UCSD-AML1 (cell line): ENCODE measurements at regions not wholly inside any gene's neighbourhood (a gene's known extent, or its start where the extent isn't known, plus 50 kb on each side); places are given as distances from the start of the nearest gene placed in this dataset.

Source experiments
- DNase-seq: peaks from one replicate; lab custom pipeline; 2025; ENCODE audit not compliant: unreplicated experiment; lab: John Stamatoyannopoulos, UW

DNA sequence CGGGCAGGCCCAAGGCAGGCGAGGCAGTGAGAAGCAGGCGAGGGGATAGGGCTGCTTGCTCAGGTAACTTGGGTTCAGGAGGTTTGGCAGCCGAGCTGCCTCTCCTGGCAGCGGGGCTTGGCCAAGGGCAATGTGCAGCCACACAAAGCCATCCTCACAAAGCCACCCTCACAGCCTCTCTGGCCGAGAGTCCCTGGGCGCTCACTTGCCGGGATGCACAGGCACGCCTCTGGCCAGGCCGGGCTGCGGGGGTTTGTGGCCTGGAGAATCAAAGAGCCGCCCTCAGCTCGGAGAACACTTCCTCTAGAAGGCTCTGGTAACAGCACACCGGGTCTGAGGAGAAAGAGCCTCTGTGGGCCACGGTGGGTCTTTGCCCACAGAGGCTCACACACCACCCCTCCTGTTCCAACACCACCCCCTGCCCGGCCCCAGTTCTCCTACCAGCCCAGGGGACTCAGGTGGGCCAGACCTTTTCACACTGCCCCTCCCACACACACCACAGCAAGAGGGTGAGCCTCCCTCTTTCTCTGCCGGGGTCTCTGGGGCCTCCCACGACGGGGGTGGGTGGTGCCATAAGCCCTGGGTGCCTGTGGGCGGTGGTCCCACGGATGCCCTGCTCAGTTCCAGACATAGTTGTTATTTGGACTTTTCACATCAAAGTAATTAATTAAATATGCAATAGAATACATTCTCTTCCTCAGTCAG, 186.9 kb downstream of the ZFP36L2 start:
- no peak for DNase-seq

DNA sequence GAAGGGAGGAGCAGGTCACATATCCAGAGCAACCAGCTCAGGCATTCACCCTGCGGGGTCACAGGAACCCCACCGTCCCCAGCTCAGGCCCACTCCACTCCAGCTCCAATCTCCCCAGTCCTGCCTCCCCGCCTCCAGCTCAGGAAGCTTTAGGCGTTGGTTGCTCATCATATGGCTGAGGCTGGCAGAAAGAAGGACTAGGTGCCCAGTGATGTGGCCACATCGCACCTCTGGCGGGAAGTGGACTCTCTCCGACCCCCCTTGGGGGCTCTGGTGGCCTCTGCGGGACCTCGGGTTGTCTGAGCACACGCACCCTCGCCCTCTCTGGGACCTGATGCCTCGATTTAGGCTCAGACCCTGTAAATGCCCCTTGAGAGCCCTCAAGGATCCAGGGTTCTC, 187.7 kb downstream of the ZFP36L2 start:
- no peak for DNase-seq

DNA sequence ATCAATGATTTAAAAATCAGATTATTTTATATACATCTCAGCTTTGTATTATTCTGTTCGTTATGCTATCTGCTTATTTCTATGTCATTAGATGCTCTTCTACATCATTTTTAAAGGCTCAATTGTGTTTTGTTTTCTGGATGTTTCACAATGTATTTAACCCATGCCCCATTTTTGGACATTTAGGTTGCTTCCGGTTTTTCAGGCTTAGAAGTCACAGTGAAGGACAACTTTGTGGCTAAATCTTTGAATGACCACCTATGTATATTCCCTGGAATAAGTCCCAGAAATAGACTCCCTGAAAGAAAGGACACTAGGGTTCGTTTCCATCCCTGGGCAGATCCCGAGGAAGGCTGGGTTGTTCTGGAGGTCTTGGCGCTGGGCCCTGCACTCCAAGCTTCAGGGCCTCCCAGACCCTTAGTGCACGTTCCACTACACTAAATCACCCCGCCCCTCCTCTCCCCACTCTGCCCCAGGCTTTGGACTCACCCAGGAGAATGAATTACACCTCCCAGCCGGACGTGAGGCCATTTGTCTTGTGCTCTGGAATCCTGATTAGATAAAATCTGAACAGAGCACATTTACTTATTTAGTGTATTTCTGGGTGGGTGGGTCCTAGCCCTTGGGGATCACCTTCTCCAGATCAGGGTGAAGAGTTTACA, 188.2 kb downstream of the ZFP36L2 start:
- no peak for DNase-seq

DNA sequence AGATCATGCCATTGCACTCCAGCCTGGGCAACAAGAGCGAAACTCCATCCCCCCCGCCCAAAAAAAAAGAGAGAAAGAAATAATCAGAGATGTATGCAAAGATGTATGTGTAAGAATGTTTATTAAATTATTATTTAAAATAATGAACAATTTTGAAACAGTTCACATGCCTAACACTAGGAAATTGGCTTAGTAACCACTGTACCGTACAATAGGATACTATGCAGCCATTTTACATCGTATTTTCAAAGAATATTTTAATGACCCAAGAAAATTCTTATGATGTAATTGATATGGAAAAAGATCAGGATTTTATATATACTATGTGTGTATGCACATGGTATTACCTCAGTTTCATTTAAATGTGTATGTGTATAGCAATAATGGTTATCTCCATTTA, 190.5 kb downstream of the ZFP36L2 start:
- no peak for DNase-seq

DNA sequence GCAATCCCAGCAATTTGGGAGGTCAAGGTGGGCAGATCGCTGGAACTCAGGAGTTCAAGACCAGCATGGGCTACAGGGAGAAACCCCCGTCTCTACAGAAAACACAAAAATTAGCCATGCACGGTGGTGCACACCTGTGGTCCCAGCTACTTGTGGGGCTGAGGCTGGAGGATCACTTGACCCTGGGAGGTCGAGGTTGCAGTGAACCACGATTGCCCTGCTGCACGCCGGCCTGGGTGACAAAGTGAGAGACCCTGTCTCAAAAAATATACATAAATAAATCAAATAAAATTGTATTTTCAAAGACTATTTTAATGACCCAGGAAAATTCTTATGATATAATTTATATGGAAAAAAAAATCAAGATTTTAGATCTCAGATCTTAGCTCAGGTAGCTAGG, 191.5 kb downstream of the ZFP36L2 start:
- DNase-seq = no peak

DNA sequence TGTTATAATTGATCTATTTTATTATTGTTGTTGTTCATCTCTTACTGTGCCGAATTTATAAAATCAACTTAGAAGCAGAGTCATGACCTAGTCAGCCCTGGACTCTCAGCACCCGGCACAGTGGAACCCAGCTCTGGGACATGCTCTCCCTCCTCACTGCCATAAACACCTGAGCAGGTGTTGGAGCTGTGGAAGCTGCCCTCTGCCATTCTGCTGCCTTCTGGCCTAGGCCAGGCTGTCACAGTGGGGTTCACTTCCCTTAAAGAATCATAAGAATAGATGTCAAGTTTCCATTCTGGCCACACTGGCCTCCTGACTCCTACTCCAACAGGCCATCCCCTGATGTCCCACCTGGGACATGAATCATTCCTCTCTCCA, 192.2 kb downstream of the ZFP36L2 start:
- no peak for DNase-seq

DNA sequence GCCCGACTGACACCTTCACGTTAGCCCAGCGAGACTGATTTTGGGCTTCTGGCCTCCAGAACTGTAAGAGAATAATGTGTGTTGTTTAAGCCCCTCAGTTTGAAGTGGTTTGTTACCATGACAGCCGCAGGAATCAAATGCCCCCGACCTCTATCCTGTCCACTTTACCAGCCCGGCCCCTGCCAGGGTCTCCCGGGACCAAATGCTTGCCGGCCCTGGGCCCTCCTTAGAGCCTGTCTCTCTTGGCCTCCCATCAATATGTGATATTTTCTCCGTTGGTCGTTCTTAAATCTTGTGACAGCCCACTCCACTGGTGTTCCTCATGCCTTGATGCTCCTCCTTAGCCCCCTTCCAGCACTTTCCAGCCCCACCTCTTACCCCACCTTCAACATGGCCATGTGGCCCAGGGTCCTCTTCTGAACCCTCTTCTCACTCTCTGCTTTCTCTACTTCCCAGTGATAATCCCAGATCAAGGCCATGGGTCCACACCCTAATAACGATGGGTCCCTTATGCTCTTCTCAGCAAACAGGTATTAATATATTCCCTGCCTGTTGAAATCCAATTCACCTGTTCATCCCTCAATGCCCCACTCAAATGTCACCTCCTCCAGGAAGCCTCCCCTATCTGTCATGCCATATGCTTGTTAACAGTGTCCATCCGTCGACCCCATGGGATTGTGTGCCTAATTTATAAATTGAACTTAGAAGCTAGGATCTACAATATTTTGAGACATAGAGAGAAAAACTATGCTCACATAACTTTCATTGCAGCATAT, 192.8 kb downstream of the ZFP36L2 start:
- no peak for DNase-seq

DNA sequence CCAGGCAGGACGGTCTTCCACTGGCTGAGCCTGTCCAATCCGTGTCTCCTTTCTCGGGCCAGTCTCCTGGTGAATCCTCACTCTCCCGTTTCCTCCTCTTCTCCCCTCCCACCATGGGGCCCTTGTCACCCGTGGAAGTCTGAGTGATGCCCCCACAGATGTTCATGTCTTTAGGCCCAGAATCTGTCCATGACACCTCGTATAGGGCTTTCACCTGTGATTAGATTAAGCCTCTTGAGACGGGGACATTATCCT, 193.5 kb downstream of the ZFP36L2 start:
- DNase-seq = no peak

DNA sequence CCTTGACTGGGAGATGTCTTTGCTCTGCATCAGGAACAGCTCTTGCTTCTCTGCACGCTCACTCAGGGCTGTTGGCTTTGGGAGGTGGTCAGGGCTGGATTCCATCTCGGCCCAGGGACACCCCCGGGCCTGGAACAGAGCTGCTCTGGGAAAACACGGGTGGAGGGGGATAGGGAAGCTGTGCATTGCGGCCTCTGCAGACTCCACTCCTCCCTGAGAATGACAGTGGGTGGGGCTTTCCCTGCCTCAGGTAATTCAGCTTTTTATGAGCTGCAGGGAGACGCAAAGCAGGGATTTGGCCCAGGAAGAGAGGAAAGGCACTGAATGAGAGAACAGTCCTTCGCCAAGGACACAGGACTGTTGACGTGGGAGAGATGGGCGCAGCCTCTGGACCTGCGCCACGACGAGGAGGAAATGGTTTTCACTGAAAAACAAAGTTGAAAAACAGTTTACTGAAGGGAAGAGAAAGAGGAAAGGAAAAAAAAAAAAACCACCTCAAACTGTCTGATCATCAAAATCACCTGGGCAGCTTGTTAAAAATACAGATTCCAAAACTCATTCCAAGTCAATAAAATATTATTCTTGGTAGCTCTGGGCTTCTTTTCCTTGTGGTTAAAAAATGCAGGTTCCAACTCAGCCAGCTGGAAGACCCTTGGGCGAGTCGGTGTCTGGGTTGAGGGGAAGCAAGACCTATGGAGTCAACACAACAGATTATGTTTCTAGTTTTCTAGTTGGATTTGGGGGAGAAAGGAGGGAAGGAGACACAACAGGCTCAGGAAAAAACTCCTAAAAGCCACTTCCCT, 194.0 kb downstream of the ZFP36L2 start:
- DNase-seq = no peak

DNA sequence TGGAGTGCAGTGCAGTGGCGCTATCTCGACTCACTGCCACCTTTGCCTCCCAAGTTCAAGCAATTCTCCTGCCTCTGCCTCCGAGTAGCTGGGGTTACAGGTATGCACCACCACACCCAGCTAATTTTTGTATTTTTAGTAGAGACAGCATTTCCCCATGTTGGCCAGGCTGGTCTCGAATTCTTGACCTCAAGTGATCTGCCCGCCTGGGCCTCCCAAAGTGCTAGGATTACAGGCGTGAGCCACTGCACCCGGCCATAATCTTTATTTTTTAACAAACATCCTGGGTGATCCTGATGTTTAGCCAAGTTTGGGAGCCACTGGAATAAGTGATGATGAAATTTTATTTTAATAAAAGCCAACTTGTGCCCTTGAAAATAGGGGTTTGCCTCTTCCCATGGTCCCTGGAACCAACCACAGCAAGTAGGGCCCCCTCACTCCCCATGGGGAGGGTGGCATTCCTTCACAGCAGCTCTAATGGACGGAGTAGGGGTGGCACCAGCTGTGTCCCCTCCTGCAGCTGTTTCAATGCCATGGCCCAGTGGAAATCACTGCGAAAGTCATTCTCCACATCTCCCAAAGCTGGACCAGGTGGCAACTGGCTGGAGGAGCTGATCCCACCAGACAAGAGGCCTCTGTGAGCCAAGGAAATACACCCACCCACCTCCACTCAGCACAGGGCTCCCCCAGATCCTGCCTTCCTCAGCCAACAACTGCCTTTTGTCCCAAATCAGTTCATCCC, 194.8 kb downstream of the ZFP36L2 start:
- DNase-seq = no peak

DNA sequence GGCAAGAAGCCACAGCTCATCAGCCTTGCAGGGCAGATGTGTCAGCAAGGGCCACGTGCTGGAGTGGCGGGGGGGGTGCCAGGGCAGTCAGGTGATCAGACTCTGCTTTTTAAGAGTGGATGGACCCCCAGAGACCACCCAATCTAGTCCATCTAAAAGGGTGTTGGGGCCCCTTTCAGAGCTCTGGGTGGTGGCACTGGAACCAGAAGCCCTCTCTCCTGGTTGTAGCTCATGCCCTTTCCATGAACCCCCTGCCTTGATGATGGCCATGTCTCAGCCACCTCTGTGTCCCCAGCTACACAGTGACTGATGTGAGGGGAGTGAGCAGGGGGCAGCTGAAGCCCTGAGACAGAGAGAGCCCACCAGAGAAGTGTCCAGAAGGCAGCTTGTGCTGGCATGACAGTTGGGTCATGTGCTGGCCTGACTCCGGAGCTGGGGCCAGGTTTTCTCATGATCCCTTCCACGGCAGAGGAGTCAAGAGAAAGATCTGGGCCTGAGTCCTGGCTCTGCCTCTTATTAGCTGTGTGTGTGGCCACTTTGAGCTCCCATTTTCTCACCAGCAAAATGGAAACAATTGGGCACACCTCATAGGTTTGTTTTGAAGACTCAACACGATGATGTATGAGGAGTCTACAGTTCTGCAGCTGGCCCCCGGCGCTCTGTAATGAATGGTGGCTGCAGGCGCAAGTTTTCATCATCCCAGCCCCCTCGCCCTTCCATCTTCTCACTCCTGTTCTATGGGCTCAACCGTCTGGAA, 195.7 kb downstream of the ZFP36L2 start:
- DNase-seq = no peak

DNA sequence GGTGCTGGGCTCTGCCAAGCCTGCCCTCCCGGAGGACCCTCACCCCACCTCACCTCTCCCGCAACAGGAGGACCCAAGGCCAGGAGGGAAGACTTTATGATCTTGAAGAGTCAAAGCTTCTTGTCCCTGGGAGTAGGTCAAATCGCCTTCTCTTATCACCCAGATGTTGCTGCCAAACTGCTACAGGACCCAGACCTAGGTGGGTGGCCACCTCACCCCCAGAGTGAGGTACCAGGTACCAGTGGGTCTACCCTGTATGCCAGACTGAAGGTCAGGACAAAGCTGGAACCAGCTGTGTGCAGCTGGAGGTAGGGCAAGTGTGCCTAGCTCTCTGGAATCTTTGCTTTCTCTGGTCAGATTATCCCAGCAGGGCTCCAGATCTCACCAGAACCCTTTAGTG, 197.2 kb downstream of the ZFP36L2 start:
- no peak for DNase-seq

DNA sequence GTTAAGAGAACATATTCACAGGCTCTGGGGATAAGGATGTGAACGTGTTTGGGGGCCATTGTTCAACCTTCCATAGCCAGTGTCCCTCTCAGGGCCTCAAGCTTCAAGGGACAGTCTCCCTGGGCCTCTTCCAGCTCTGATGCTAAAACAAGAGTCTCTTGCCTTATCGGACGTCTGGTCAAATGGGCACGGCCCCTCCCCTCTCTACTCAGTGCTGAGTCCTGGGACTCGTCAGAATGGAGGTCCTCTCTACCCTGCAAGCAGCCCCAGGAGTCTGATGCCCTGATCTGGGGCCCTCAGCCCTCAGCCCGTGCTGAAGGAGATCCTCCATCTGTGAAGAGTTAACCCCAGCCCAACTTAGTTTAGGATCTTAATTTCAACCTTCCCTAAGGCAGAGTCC, 198.2 kb downstream of the ZFP36L2 start:
- DNase-seq = no peak

DNA sequence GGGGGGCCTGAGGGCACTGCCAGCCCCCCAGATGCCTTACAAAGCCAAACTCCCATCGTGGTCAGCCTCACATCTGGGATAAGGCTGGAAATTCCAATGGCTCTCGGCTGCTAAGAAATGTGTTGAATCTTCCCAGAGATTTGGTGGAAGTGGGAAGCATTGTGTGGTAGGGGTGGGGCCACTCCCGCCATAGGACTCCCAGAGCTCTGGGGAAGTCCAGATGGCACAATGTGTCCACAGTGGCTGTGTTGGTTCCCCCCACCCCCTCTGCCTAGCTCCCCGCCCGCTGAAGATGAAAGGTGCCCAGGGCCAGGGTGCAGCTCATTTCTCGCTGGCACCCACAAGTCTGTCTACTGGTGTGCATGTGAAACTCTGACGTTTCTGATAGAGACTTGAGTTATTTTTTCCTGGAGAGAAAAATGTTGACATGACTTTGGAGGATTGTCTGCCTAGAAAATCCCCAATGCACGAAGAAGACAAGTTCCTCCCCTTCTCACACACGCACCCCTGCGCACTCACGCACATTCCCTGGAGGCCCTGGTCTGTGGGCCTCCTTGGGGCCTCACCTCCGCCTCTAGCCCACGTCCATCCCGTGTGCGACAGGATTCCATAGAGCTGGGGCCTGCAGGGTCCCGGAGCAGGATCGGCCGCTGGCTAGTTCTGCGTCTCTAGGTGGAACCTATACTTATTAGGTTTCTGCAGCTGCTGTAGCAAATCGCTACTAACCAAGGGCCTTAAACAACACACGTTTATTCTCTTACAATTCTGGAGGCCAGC, 199.1 kb downstream of the ZFP36L2 start:
- no peak for DNase-seq

DNA sequence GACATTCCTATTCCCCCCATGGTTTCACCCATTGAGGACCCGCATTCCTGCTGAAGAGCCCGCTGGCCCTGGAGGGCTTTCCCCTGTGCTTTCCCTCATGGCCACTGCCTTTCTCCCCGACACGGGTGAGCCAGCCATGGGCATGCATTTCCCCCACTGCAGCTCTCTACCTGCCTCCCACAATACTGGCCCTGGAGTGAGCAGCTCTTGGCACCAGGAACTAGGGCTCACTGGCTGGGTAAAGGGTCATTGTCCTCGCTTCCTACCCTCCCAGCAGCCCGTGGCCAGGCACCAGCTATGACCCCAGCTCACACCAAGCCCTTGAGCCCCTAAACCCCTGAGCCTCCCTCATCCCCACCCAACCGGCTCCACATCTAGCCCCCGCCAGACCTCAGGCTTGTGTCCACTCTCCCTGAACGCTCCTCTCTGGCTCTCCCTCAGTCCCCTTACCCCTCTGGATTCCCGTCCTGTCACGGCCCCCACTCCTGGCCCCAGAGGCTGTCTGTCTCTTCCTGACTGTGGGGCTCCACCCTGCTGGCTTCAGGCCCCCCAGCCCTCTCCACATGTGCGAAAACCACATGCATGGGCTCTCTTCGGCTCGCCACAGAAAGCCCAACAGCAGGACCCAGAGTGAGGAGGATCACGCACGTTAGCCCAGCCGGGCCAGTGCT, 199.8 kb downstream of the ZFP36L2 start:
- DNase-seq = no peak

DNA sequence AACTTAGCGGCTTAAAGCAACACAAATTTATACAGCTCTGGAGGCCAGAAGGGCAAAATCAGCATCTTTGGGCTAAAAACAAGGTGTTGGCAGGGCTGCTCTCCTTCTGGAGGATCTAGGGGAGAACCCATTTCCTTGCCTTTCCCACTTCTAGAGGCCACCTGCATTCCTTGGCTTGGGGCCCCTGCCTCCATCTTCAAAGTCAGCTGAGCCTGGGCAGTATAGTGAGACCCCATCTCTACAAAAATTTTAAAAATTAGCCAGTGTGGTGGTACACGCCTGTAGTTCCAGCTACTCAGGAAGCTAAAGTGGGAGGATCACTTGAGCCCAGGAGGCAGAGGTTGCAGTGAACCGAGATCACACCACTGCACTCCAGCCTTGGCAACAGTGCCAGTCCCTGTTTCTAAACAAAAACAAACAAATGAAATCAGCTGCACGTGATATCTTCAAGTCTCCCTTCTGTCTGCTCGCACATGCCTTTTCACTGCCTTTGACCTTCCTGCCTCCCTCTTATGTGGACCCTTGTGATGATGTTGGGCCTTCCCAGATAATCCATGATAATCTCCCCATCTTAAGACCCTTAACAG, 200.6 kb downstream of the ZFP36L2 start:
- no peak for DNase-seq

DNA sequence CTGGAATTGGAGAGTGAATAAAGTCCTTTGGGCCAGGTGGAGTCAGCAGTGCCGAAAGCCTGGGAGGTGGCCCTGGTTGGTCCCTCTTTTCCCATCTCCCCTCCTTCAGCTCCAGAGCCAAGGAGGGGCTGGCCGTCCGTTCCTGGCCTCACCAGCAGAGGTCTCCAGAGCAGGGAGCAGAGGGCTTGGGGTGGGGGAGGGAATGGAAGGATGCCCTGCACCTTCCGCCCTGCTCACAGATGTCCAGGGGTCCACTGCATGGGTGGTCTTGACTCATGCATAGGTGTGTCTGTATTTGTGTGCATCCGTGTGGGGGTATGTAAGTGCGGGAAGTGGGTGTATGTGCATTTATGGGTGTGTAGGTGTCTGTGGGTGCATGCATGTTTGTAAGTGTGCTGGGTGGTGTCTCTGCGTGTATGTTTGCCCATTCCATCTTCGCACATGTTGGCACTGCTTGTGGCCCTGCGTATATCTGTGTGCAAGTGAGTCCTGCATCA, 201.8 kb downstream of the ZFP36L2 start:
- peak; percentile 66 for DNase-seq

DNA sequence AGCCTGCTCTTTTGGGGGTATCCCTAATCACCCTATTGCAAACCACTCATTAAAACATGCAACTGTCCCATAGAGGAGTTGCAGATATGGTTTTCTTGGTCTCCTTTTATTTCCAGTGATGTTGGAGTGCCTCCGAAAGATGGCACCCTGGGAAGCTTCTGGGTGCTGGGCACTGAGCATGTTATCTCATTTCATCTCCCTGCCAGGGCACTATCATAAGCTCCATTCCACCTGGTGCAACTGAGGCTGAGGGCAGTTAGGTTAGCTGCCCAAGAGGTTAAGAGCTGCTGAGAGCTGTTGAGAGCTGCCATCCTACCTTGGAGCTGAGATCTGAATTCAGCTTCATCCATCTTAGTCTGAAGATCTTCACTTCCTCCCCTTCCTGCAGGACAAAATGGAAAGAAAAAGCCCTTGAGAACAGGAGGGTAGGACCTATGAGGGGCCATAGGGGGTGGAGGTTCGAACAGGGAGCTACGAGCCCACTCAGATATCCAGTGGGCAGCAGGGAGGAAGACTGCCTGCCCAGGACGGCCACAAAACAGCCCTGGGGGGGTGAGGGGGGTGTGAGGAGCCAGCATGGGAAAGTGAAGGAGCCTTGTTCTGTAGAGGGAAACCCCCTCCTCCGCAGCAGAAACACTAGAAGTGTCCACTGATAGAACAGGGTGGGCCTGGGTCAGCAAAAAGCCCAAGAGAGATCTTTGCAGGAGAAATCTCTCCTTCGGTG, 202.5 kb downstream of the ZFP36L2 start:
- no peak for DNase-seq
